ENCODE measurements at regions not wholly inside any gene's neighbourhood (a gene's known extent, or its start where the extent isn't known, plus 50 kb on each side); places are given as distances from the start of the nearest gene placed in this dataset.

GRCh38 chr12:90327793-90328743, 619.4 kb upstream of the ATP2B1 start:
- DNase-seq (no peak), ATAC-seq (no peak)
- Mint-ChIP-seq H3K4me3 (no peak overlapping the region), H3K36me3 (ENCODE audit: insufficient read depth) (no peaks in the 10 kb centered on the region), H3K27me3 (ENCODE audit: low read depth) (no peaks in the 10 kb centered on the region), H3K9me3 (no peaks in the 10 kb centered on the region), H3K4me1 (ENCODE audit: low read depth) (no peaks in the 10 kb centered on the region)

- no peak for ATAC-seq
- Mint-ChIP-seq H3K4me3 (no peak overlapping the region), H3K4me1 (ENCODE audit: low read depth) (no peaks in the 10 kb centered on the region), H3K27me3 (ENCODE audit: low read depth) (no peaks in the 10 kb centered on the region), H3K9me3 (no peaks in the 10 kb centered on the region), H3K36me3 (ENCODE audit: insufficient read depth) (no peaks in the 10 kb centered on the region)
- no peak for DNase-seq
These were observed 614.6 kb upstream of the ATP2B1 start for GRCh38 chr12:90323217-90323616.

- H3K36me3 Mint-ChIP-seq (ENCODE audit: insufficient read depth), result no peaks in the 10 kb centered on the region
- no peak overlapping the region for H3K4me3 Mint-ChIP-seq
- no peak for ATAC-seq
- H3K4me1 Mint-ChIP-seq (ENCODE audit: low read depth), result no peaks in the 10 kb centered on the region
- no peaks in the 10 kb centered on the region for H3K9me3 Mint-ChIP-seq
- DNase-seq, result no peak
- no peaks in the 10 kb centered on the region for H3K27me3 Mint-ChIP-seq (ENCODE audit: low read depth)
These were observed 613.4 kb upstream of the ATP2B1 start for GRCh38 chr12:90322006-90322405.

- no peaks in the 10 kb centered on the region for H3K4me1 Mint-ChIP-seq (ENCODE audit: low read depth)
- ATAC-seq, result no peak
- H3K36me3 Mint-ChIP-seq (ENCODE audit: insufficient read depth), result no peaks in the 10 kb centered on the region
- no peak for DNase-seq
- H3K4me3 Mint-ChIP-seq, result no peak overlapping the region
- H3K27me3 Mint-ChIP-seq (ENCODE audit: low read depth), result no peaks in the 10 kb centered on the region
- H3K9me3 Mint-ChIP-seq, result no peaks in the 10 kb centered on the region
These were observed 612.7 kb upstream of the ATP2B1 start for GRCh38 chr12:90321369-90321768.

GRCh38 chr12:90311561-90311960, 602.9 kb upstream of the ATP2B1 start:
- Mint-ChIP-seq H3K36me3 (ENCODE audit: insufficient read depth) (no peaks in the 10 kb centered on the region), H3K27me3 (ENCODE audit: low read depth) (peaks cover 5% of the 10 kb centered on the region), H3K9me3 (no peaks in the 10 kb centered on the region), H3K4me3 (no peak overlapping the region), H3K4me1 (ENCODE audit: low read depth) (no peaks in the 10 kb centered on the region)
- ATAC-seq, result no peak
- DNase-seq, result no peak

GRCh38 chr12:90305379-90305778, 596.7 kb upstream of the ATP2B1 start:
- no peak for DNase-seq
- Mint-ChIP-seq H3K4me3 (no peak overlapping the region), H3K9me3 (no peaks in the 10 kb centered on the region), H3K4me1 (ENCODE audit: low read depth) (no peaks in the 10 kb centered on the region), H3K27me3 (ENCODE audit: low read depth) (peaks cover 2% of the 10 kb centered on the region), H3K36me3 (ENCODE audit: insufficient read depth) (no peaks in the 10 kb centered on the region)
- ATAC-seq, result no peak

GRCh38 chr12:90304231-90304630, 595.6 kb upstream of the ATP2B1 start:
- Mint-ChIP-seq H3K36me3 (ENCODE audit: insufficient read depth) (no peaks in the 10 kb centered on the region), H3K4me3 (no peak overlapping the region), H3K27me3 (ENCODE audit: low read depth) (peaks cover 2% of the 10 kb centered on the region), H3K9me3 (no peaks in the 10 kb centered on the region), H3K4me1 (ENCODE audit: low read depth) (peaks cover 7% of the 10 kb centered on the region)
- no peak for DNase-seq
- ATAC-seq, result no peak

- peaks cover 2% of the 10 kb centered on the region for H3K27me3 Mint-ChIP-seq (ENCODE audit: low read depth)
These were observed 595.1 kb upstream of the ATP2B1 start for GRCh38 chr12:90303771-90304170.

GRCh38 chr12:90301561-90302133, 593.0 kb upstream of the ATP2B1 start:
- no peak for DNase-seq
- H3K9me3 Mint-ChIP-seq, result no peaks in the 10 kb centered on the region
- H3K4me1 Mint-ChIP-seq (ENCODE audit: low read depth), result peaks cover 14% of the 10 kb centered on the region
- no peaks in the 10 kb centered on the region for H3K36me3 Mint-ChIP-seq (ENCODE audit: insufficient read depth)
- peaks cover 2% of the 10 kb centered on the region for H3K27me3 Mint-ChIP-seq (ENCODE audit: low read depth)
- no peak for ATAC-seq
- H3K4me3 Mint-ChIP-seq, result no peak overlapping the region

More at GRCh38 chr12:90303771-90304170, 595.1 kb upstream of the ATP2B1 start:
- no peak for DNase-seq
- H3K9me3 Mint-ChIP-seq, result no peaks in the 10 kb centered on the region
- peaks cover 11% of the 10 kb centered on the region for H3K4me1 Mint-ChIP-seq (ENCODE audit: low read depth)
- no peak for ATAC-seq
- H3K4me3 Mint-ChIP-seq, result no peak overlapping the region
- no peaks in the 10 kb centered on the region for H3K36me3 Mint-ChIP-seq (ENCODE audit: insufficient read depth)

- peaks cover 3% of the 10 kb centered on the region for H3K27me3 Mint-ChIP-seq (ENCODE audit: low read depth)
These were observed 592.5 kb upstream of the ATP2B1 start for GRCh38 chr12:90301095-90301494.

GRCh38 chr12:90299666-90300065, 591.0 kb upstream of the ATP2B1 start:
- Mint-ChIP-seq H3K9me3 (no peaks in the 10 kb centered on the region), H3K4me3 (peak overlapping the region; percentile 62), H3K27me3 (ENCODE audit: low read depth) (peaks cover 7% of the 10 kb centered on the region), H3K36me3 (ENCODE audit: insufficient read depth) (no peaks in the 10 kb centered on the region), H3K4me1 (ENCODE audit: low read depth) (peaks cover 14% of the 10 kb centered on the region)
- DNase-seq (no peak), ATAC-seq (no peak)

More at GRCh38 chr12:90301095-90301494, 592.5 kb upstream of the ATP2B1 start:
- no peaks in the 10 kb centered on the region for H3K9me3 Mint-ChIP-seq
- H3K4me3 Mint-ChIP-seq, result no peak overlapping the region
- no peak for ATAC-seq
- H3K36me3 Mint-ChIP-seq (ENCODE audit: insufficient read depth), result no peaks in the 10 kb centered on the region
- peaks cover 14% of the 10 kb centered on the region for H3K4me1 Mint-ChIP-seq (ENCODE audit: low read depth)
- DNase-seq, result no peak

GRCh38 chr12:90299121-90299520, 590.5 kb upstream of the ATP2B1 start:
- ATAC-seq (peak; percentile 46), DNase-seq (no peak)
- peaks cover 7% of the 10 kb centered on the region for H3K27me3 Mint-ChIP-seq (ENCODE audit: low read depth)
- H3K4me1 Mint-ChIP-seq (ENCODE audit: low read depth), result peaks cover 14% of the 10 kb centered on the region
- H3K36me3 Mint-ChIP-seq (ENCODE audit: insufficient read depth), result no peaks in the 10 kb centered on the region
- H3K4me3 Mint-ChIP-seq, result peak overlapping the region; percentile 62
- H3K9me3 Mint-ChIP-seq, result no peaks in the 10 kb centered on the region

GRCh38 chr12:90298289-90298948, 589.8 kb upstream of the ATP2B1 start:
- no peak for ATAC-seq
- no peaks in the 10 kb centered on the region for H3K9me3 Mint-ChIP-seq
- H3K4me3 Mint-ChIP-seq, result no peak overlapping the region
- peaks cover 7% of the 10 kb centered on the region for H3K27me3 Mint-ChIP-seq (ENCODE audit: low read depth)
- H3K4me1 Mint-ChIP-seq (ENCODE audit: low read depth), result peaks cover 14% of the 10 kb centered on the region
- no peaks in the 10 kb centered on the region for H3K36me3 Mint-ChIP-seq (ENCODE audit: insufficient read depth)
- no peak for DNase-seq

- Mint-ChIP-seq H3K36me3 (ENCODE audit: insufficient read depth) (no peaks in the 10 kb centered on the region), H3K4me1 (ENCODE audit: low read depth) (peaks cover 18% of the 10 kb centered on the region), H3K4me3 (no peak overlapping the region), H3K9me3 (no peaks in the 10 kb centered on the region), H3K27me3 (ENCODE audit: low read depth) (peaks cover 8% of the 10 kb centered on the region)
- DNase-seq, result no peak
- ATAC-seq, result no peak
These were observed 587.2 kb upstream of the ATP2B1 start for GRCh38 chr12:90295858-90296257.
